ENCODE measurements at regions not wholly inside any gene's neighbourhood (a gene's known extent, or its start where the extent isn't known, plus 50 kb on each side); places are given as distances from the start of the nearest gene placed in this dataset.

DNA sequence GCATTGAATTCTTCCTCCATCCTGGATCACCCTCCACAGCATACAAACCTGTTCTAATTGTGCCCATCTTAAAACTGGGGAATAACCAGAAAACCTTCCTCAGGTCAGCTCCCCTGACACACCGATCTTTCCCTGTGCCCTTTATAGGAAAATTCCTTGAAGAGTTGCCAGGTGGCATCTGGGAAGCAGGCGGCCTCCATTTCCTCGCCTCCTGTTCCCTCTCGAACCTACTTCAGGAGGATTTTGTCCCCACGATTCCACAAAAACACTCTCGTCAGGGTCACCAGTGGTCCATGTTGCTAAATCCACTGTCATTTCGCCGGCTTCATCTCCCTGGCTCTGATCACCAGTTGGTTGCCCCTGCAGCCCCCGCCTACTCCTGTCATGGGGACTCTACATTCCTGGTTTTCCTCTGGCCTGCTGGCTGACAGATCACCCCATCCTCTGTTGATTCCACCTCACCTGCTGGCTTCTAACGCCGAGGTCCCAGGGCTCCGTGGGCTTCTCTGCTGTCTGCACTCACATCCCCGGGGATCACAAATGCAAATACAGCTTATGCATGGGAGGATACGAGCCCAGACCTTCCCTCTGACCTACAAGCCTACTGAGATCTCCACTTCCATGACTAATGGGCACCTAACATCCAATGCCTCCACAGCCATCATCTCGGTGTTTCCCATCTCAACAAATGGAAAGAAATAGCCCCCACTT, 92.5 kb upstream of the PRDM11 start:
- no peak for FAIRE-seq
- TF ChIP-seq, protein P1, sequence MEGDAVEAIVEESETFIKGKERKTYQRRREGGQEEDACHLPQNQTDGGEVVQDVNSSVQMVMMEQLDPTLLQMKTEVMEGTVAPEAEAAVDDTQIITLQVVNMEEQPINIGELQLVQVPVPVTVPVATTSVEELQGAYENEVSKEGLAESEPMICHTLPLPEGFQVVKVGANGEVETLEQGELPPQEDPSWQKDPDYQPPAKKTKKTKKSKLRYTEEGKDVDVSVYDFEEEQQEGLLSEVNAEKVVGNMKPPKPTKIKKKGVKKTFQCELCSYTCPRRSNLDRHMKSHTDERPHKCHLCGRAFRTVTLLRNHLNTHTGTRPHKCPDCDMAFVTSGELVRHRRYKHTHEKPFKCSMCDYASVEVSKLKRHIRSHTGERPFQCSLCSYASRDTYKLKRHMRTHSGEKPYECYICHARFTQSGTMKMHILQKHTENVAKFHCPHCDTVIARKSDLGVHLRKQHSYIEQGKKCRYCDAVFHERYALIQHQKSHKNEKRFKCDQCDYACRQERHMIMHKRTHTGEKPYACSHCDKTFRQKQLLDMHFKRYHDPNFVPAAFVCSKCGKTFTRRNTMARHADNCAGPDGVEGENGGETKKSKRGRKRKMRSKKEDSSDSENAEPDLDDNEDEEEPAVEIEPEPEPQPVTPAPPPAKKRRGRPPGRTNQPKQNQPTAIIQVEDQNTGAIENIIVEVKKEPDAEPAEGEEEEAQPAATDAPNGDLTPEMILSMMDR (IDR thresholded peaks at IDR 0.05; ENCODE audit: insufficient read depth, missing control alignments): no peak
- no peak for DNase-seq (ENCODE audit: insufficient read length, low spot score)

DNA sequence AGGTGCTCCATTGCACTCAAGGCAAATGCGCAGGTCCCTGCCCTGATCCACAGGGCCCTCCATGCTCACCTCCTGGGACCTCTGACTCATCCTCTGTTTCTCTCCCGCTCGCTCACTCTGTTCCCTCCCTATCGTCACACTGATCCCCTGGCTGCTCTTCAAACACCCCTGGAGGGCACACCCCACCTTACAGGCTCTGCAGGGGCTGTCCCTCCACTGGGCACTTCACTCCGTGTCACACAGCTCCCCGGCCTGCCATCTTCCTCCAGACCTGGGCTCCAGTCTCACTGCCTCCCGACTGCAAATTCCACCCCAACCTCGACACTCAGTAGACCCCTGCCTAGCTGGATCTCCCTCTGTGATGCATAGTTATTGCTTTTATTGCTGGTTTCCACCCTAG, 91.5 kb upstream of the PRDM11 start:
- DNase-seq (ENCODE audit: insufficient read length, low spot score): no peak
- TF ChIP-seq, protein P1 (IDR thresholded peaks at IDR 0.05; ENCODE audit: insufficient read depth, missing control alignments): no peak
- FAIRE-seq: no peak

DNA sequence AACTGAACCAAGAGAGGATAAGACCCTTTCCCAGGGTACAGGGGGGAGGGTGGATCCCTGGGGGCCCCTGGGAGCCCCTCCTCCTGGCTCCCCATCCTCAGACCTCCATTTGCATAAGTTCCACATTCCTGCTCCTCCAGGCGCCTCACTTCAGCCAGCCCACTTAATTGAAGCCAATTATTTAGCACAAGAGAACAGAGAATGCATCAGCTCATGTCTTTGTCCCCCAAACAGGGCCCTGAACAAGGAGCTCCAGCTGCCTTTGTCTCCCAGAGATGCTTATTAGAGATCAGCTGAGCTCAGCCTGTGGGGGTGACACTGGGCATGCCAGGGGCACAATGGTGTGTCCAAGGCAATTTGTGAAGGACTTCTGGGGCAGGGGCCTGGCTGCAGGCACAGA, 89.9 kb upstream of the PRDM11 start:
- FAIRE-seq: no peak
- no peak for DNase-seq (ENCODE audit: insufficient read length, low spot score)
- TF ChIP-seq, protein P1 (IDR thresholded peaks at IDR 0.05; ENCODE audit: insufficient read depth, missing control alignments): no peak

DNA sequence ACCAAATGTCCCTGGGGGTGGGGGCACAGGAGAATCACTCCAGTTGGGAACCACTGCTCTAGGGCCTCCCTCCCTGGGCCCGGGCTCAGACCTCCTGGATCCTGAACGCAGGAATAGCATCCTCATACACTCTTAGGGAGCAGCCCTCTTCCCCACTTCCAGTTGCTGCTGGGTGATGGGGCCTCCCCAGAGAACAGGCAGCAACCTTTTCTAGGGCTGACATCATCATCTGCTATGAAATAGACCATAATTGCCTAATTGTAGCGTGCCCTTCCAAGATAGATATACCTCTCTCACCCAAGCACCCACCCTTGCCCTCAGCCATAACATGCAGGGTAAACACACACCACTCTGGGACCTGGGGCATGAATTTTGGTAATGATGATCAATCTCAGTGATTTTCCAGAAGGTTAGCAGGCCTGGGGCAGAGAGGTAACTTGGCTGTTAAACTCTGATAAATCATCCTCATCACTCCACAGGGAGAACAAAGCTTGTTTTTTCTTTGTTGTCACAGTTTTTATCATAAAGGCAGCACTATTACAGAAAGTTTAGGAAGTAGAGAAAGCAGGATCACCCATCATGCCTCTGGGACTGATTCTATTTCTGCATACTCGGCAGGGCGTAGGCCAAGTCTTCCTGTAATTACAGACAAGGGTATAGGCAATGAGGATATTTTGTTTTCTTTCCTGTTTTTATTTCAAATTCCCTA, 88.3 kb upstream of the PRDM11 start:
- no peak for DNase-seq (ENCODE audit: insufficient read length, low spot score)
- FAIRE-seq: no peak
- TF ChIP-seq, protein P1 (IDR thresholded peaks at IDR 0.05; ENCODE audit: insufficient read depth, missing control alignments): no peak

DNA sequence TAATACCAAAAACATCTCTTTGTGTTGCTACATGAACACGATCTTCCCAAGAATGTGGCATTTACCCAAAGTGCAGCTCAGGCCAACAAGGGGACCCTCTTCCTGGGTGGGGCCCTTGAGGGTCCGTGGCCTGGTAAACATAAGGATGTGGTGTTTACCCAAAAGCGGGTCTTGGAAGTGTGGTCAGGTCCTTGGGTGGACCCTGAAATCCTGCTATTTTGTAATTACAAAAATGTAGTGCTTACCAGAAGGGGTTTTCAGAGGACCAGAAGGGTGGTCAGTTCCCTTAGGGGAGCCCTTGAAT, 87.8 kb upstream of the PRDM11 start:
- DNase-seq (ENCODE audit: insufficient read length, low spot score): no peak
- TF ChIP-seq, protein P1 (IDR thresholded peaks at IDR 0.05; ENCODE audit: insufficient read depth, missing control alignments): no peak
- FAIRE-seq: no peak

DNA sequence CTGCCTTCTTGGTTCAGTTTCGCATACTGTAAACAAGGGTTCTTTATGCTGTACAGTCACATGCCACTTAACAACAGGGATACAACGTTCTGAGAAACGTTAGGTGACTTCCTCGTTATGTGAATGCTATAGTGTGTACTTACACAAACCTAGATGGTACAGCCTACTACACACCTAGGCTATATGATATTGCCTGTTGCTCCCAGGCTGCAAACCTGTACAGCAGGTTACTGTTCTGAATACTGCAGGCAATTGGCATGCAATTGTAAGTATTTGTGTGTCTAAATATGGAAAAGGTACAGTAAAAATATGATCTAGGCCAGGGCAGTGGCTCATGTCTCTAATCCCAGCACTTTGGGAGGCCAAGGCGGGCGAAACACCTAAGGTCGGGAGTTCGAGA, 85.7 kb upstream of the PRDM11 start:
- FAIRE-seq: no peak
- DNase-seq (ENCODE audit: insufficient read length, low spot score): no peak
- TF ChIP-seq, protein P1 (IDR thresholded peaks at IDR 0.05; ENCODE audit: insufficient read depth, missing control alignments): no peak

DNA sequence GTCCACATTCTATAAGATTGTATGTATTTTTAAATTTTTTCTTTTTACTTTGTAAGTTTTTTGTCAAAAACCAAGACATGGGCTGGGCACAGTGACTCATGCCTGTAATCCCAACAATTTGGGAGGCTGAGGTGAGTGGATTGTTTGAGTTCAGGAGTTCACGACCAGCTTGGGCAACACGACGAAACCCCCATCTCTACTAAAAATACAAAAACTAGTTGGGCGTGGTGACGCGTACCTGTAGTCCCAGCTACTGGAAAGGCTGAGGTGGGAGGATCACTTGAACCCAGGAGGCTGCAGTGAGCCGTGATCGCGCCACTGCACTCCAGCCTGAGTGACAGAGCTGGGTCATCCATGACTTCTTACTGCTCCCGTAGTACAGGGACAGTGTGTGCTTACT, 84.8 kb upstream of the PRDM11 start:
- TF ChIP-seq, protein P1 (IDR thresholded peaks at IDR 0.05; ENCODE audit: insufficient read depth, missing control alignments): no peak
- no peak for DNase-seq (ENCODE audit: insufficient read length, low spot score)
- FAIRE-seq: no peak

All from D721Med (cell line).